GM19468 (cell line): ENCODE measurements at regions not wholly inside any gene's neighbourhood (a gene's known extent, or its start where the extent isn't known, plus 50 kb on each side); places are given as distances from the start of the nearest gene placed in this dataset.

ENCODE experiments used
- ATAC-seq: cut with Tn5 transposase; IDR thresholded peaks from one replicate; pipeline ENCODE4 v1.9.1; 2021; ENCODE audit warnings: mild to moderate bottlenecking, moderate library complexity, moderate number of reproducible peaks; ENCODE audit not compliant: unreplicated experiment; ENCODE audit errors: extremely low read depth

DNA sequence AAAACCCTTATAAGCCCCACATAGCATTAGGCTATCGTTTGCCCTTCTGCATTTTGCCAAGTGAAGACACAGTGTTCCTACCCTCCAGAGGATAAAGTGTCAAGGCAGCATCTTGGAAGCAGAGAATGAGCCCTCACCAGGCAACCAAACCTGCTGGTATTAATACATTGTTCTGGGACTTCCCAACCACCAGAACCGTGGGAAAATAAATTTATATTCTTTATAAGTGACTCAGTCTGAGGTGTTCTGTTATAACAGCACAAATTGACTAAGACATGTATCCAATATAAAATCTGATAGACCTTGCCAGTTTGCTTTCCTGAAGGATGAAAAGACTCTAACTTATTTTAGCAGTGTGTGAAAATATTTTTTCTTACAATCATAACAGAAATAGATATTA lies 792.5 kb upstream of the LRRC4C start:
- ATAC-seq: no peak

GRCh38 chr11:42253156-42253555 lies 793.7 kb upstream of the LRRC4C start:
- no peak for ATAC-seq

DNA sequence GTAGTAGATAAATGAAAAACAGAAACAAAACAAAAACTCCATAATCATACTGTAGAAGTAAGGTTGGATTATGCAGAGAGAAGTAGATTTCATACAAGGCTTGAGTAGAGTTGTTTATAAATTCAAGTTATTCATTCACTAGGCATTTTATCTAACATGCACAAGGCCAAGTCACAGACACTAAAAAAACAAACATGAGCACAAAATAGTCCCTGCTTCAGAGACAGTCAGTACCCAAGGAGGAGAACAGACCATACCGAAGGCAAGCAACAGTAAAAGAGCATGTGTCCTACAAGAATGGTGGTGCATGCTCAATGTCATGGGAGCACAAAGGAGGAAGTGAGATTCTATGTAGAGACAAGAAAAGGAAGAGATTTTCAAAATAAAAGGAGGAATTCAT lies 796.5 kb upstream of the LRRC4C start:
- no peak for ATAC-seq

GRCh38 chr11:42257534-42257933 lies 798.1 kb upstream of the LRRC4C start:
- ATAC-seq: no peak

GRCh38 chr11:42265072-42265471 lies 805.6 kb upstream of the LRRC4C start:
- ATAC-seq: no peak

DNA sequence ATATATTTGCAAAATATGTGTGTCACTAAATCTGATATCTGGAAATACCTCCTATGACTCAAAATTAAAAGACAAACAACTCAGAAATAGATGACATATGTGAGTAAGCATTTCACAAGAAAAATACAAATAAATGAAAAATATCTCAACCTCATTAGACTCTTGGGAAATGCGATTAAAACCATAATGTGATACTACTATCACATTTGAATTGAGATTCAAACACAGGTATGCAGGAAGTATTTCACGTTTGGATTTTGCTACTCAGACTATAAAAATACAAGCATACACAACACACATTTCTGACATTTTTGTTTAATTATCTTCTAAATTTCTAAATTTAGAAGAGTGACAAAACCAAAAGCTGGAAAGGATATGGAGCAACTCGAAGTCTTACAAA lies 811.9 kb upstream of the LRRC4C start:
- no peak for ATAC-seq

DNA sequence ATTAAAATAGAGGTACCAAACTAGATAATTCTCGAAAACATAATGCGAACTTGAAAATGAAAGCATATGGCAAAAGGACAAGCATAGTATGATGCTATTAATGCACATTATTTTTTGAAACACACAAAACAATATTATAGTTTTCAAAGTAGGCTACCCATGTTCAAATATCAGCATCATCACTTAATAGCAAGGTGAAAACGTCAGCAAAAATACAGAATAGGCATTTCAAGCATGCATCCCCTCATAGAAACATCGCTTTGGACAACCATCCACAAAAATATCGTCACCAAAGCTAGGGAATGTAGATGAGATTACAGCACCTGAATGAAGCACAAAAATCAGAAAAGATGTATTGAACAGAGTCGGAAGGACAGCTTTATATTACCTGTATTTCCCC lies 814.5 kb upstream of the LRRC4C start:
- no peak for ATAC-seq

GRCh38 chr11:42296910-42297309 lies 837.5 kb upstream of the LRRC4C start:
- ATAC-seq: no peak

DNA sequence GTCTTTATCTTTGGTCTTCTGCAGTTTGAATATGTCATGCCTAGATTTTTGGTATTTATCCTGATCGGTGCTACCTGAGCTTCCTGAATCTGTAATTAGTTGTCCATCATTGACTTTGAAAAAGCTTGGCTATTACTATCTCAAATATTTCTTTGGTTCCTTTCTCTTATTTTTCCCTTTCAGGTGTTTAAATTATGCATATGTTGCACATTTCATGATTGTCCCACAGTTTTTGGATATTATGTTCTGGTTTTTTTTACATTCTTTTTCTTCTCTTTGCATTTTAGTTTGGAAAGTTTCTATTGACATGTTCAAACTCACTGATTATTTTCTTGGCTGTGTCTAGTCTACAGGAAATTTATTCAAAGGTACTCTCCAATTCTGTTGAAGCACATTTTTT lies 840.3 kb upstream of the LRRC4C start:
- no peak for ATAC-seq

- ATAC-seq: no peak
Observed at GRCh38 chr11:42301777-42302176, 842.3 kb upstream of the LRRC4C start.

DNA sequence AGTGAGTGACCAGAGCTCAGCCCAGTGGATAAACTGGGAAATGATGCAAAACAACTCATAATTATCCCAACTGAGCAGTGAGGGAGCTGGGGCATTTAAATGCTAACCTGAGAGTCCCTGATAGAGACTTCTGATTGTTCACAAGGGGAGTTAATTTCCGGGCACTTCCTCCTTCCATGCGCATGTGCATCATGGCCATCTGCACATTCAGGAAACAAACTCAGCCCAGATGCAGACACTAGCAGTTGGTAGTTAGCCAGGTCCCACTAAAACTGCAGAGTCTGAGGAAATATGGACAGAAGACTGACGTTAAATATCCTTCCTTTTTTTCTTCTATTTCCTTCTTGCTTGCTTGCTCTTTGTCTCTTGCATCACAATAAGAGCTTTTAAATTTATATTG lies 852.1 kb upstream of the LRRC4C start:
- ATAC-seq: no peak

- no peak for ATAC-seq
Observed at GRCh38 chr11:42311944-42312343, 852.5 kb upstream of the LRRC4C start.

- no peak for ATAC-seq
Observed at GRCh38 chr11:42315267-42315666, 855.8 kb upstream of the LRRC4C start.

DNA sequence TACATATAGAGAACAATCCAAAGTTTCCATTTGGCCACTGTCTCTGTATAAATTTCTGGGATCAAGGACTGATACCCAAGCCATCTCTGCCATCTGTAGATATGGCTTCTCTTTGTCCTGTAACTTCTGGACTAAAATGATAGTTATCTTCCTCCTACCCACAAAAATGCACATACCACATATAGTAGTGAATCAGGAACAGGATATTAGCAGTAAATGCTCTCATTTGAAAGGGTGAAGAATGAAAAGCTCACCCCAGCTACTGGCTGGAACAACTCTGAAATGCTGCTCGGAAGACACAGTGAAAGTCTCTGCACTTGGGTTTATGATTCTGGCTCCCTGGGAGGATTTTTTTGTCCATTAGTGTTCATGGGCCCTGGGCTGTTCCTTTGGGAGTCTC lies 856.4 kb upstream of the LRRC4C start:
- no peak for ATAC-seq

- ATAC-seq: no peak
Observed at GRCh38 chr11:42319921-42320320, 860.5 kb upstream of the LRRC4C start.

DNA sequence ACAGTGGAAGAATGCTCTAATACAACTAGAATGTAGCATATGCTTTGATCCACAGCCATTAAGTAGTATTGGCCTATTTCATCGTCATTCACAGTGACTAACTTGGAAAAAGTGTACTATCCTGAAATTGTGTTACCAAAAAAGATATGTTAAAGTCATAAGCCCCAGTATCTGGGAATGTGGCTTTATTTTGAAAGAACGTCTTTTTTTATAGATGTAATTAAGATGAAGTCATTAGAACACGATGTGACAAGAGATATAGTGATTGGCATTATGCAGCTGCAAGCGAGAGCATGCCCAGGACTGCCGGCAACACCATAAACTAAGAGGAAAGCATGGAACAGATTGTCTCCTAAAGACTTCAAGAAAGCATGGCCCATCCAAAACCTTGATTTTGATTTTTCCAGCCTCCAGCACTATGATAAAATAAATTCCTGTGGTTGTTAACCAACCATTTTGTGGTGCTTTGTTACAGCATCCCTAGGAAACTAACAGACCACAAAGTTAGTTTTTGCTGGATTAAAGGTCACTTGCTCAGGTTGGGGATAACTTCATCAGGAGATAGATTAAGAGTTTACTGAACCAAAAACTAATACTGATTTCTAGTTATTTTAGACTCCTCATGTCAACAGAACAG lies 870.6 kb upstream of the LRRC4C start:
- no peak for ATAC-seq

DNA sequence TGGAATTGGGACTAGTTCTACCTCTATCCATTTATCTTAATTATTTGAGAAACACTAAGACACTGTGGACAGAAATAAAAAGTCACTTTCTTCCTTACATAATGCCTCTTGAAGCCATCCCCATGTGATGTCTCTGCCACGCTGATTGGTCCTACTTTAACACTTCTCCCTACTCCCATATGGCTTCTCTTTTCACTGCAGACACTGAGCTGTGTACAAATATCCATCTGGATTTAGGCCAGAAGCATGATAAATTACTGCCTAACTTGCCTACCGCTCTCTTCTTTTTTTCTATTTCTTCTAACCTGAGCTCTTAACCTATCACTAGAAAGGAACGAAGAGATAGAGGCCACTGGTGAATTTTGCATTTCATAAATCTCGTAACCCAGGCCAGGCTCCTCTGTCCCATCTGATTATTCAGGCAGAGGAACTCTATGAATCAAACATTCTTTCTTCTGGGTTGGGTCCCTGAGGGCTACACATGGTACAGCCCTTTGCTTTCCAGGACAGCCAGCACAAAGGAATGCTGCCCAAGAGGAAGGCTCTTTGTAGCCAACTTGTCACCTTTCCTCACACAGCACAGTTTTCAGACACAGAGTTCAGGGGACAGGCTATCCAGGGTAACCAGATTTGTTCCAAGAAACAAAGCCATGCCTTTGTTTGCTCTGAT lies 878.5 kb upstream of the LRRC4C start:
- no peak for ATAC-seq

DNA sequence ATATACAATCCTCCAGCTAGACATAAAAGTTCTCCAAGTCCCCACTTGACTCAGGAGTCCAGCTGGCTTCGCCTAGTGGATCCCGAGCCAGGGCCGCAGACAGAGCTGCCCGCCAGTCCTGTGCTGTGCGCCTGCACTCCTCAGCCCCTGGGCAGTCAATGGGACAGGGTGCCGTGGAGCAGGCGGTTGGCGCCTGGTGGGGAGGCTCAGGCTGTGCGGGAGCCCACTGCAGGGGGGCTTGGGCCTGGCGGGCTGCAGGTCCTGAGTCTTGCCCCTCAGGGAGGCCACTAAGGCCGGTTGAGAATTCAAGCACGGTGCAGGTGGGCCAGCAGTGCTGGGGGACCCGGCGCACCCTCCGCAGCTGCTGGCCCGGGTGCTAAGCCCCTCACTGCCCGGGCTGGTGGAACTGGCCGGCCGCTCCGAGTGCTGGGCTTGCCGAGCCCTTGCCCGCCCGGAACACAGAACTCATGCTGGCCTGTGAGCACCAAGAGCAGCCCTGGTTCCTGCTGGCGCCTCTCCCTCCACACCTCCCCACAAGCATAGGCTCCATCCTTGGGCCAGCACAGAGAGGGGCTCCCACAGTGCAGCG lies 884.8 kb upstream of the LRRC4C start:
- no peak for ATAC-seq

DNA sequence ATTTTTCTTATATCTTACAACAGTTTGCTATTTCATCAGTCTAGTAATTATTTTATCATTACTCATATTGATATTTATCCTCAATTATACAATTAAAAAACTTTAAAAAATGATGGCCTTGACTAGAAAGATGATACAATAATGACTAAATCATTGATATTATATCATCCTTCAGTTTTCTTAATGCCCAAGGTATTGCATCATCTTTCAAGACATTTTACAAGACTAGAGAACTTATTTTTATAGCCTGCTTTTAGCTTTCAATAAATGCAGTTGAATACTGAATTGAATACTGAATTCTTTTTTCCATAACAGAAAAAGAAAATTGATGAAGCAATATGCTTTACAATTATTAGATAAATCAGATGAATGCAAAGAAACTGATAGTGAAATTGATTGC lies 886.5 kb upstream of the LRRC4C start:
- ATAC-seq: no peak

GRCh38 chr11:42363701-42364100 lies 904.2 kb upstream of the LRRC4C start:
- no peak for ATAC-seq

DNA sequence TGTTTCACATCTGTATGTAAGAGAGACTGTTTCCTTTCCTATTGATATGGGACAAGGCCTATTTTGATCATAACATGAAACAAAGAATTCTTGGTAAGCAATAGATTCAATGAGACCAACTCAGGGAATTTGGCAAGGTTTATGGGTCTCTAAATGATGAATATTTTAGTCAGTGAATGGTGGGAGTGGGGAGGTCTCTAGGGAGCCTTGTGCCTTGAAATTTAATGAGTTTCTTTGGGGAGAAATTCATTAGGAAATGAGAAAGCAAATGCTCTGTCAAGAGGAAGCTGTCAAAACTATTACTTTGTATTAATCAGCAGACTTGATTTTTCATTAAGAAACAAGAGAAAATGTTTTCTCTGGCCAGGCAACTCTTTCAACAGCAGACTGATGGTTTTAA lies 921.7 kb upstream of the API5 start:
- ATAC-seq: no peak

GRCh38 chr11:42397483-42397882 lies 914.3 kb upstream of the API5 start:
- ATAC-seq: no peak
